ENCODE measurements at regions not wholly inside any gene's neighbourhood (a gene's known extent, or its start where the extent isn't known, plus 50 kb on each side); places are given as distances from the start of the nearest gene placed in this dataset.

GRCh38 chr10:3852147-3852904 is 67.3 kb upstream of the KLF6 start (continued):
- no peak for TF ChIP-seq UBTF (IDR thresholded peaks at IDR 0.05; ENCODE audit: borderline replicate concordance in 1 of 2, low read depth in 2 of 2, low read length in 2 of 2)
- TF ChIP-seq ZNF592 (IDR thresholded peaks at IDR 0.05) = peak; percentile 88
- no peak for TF ChIP-seq POLR2AphosphoS2 (IDR thresholded peaks at IDR 0.05; ENCODE audit: low read length)
- TF ChIP-seq JUN (IDR thresholded peaks at IDR 0.05; ENCODE audit: borderline replicate concordance, low read depth, low read length) = peak; percentile 96
- no peak for TF ChIP-seq JUN (CRISPR knock-in tag; IDR thresholded peaks at IDR 0.05; ENCODE audit: borderline replicate concordance)
- TF ChIP-seq TARDBP (IDR thresholded peaks at IDR 0.05) = no peak
- TF ChIP-seq IRF2 (CRISPR knock-in tag; IDR thresholded peaks at IDR 0.05) = no peak
- TF ChIP-seq ZNF12 (CRISPR knock-in tag; IDR thresholded peaks at IDR 0.05) = no peak
- peak; percentile 78 to 84; a peak in 3 of 4 replicates for TF ChIP-seq KDM1A (IDR thresholded peaks at IDR 0.05)
- no peak for TF ChIP-seq RHOXF2B (CRISPR knock-in tag; conservative IDR thresholded peaks at IDR 0.05)
- TF ChIP-seq MIER1 (IDR thresholded peaks at IDR 0.05; ENCODE audit: low read depth) = no peak
- no peak for TF ChIP-seq ZKSCAN3 (CRISPR knock-in tag; IDR thresholded peaks at IDR 0.05)
- TF ChIP-seq SRSF3 (IDR thresholded peaks at IDR 0.05; ENCODE audit: insufficient read depth, low read length) = no peak
- no peak for TF ChIP-seq CHAMP1 (IDR thresholded peaks at IDR 0.05)

Data from K562 (cell line).